Chondrocyte (in vitro differentiated cells): ENCODE measurements at regions not wholly inside any gene's neighbourhood (a gene's known extent, or its start where the extent isn't known, plus 50 kb on each side); places are given as distances from the start of the nearest gene placed in this dataset.

ENCODE experiments used
- DNase-seq: peaks from one replicate; pipeline ENCODE4 v3.0.0; 2021; ENCODE audit warnings: mixed read lengths, low spot score
- H3K27ac Mint-ChIP-seq: one replicate; pipeline ENCODE4 v1.8.0; 2021; ENCODE audit warnings: mild to moderate bottlenecking, moderate library complexity, mixed read lengths; ENCODE audit not compliant: unreplicated experiment
- H3K27me3 Mint-ChIP-seq: 2 replicates; pipeline ENCODE4 v1.8.0; 2021; ENCODE audit warnings: low read depth, mixed read lengths
- H3K36me3 Mint-ChIP-seq: 2 replicates; pipeline ENCODE4 v1.8.0; 2021; ENCODE audit warnings: low read depth, mixed read lengths
- H3K4me1 Mint-ChIP-seq: 2 replicates; pipeline ENCODE4 v1.8.0; 2021; ENCODE audit warnings: low read depth, mild to moderate bottlenecking, mixed read lengths
- H3K4me3 Mint-ChIP-seq: one replicate; pipeline ENCODE4 v1.8.0; 2021; ENCODE audit warnings: mild to moderate bottlenecking, moderate library complexity, mixed read lengths; ENCODE audit not compliant: unreplicated experiment
- H3K9me3 Mint-ChIP-seq: 2 replicates; pipeline ENCODE4 v1.8.0; 2021; ENCODE audit warnings: low read depth, mixed read lengths
- CTCF ChIP-seq: fragments of 200-600 bp; sonication (generic); IDR thresholded peaks from 2 replicates; pipeline ENCODE4 v1.5.0; 2021; ENCODE audit warnings: antibody characterized with exemption, mild to moderate bottlenecking, moderate library complexity

- H3K36me3 Mint-ChIP-seq = peaks cover 26% of the 10 kb centered on the region
- no peak for DNase-seq
- H3K4me3 Mint-ChIP-seq = no peak overlapping the region
- peak overlapping the region; percentile 92 for H3K27ac Mint-ChIP-seq
- H3K4me1 Mint-ChIP-seq = peaks cover 76% of the 10 kb centered on the region
- H3K9me3 Mint-ChIP-seq = no peaks in the 10 kb centered on the region
- H3K27me3 Mint-ChIP-seq = no peaks in the 10 kb centered on the region
- TF ChIP-seq CTCF = no peak
Measured at GRCh38 chr12:124383028-124383427, 88.1 kb downstream of the RFLNA start.

- Mint-ChIP-seq H3K9me3 (no peaks in the 10 kb centered on the region), H3K27ac (peak overlapping the region; percentile 92), H3K36me3 (peaks cover 32% of the 10 kb centered on the region), H3K27me3 (no peaks in the 10 kb centered on the region), H3K4me1 (peaks cover 75% of the 10 kb centered on the region), H3K4me3 (no peak overlapping the region)
- DNase-seq = no peak
- TF ChIP-seq CTCF = no peak
Measured at GRCh38 chr12:124381456-124382296, 86.8 kb downstream of the RFLNA start.

GRCh38 chr12:124380796-124381455 lies 86.0 kb downstream of the RFLNA start:
- no peak for TF ChIP-seq CTCF
- H3K27me3 Mint-ChIP-seq = no peaks in the 10 kb centered on the region
- H3K9me3 Mint-ChIP-seq = no peaks in the 10 kb centered on the region
- peak overlapping the region; percentile 92 for H3K27ac Mint-ChIP-seq
- no peak for DNase-seq
- no peak overlapping the region for H3K4me3 Mint-ChIP-seq
- H3K36me3 Mint-ChIP-seq = peaks cover 35% of the 10 kb centered on the region
- peaks cover 69% of the 10 kb centered on the region for H3K4me1 Mint-ChIP-seq

GRCh38 chr12:124379938-124380754 lies 85.3 kb downstream of the RFLNA start:
- no peak for DNase-seq

More at GRCh38 chr12:124379938-124380754, 85.3 kb downstream of the RFLNA start:
- H3K36me3 Mint-ChIP-seq = peaks cover 39% of the 10 kb centered on the region
- no peaks in the 10 kb centered on the region for H3K27me3 Mint-ChIP-seq
- H3K4me1 Mint-ChIP-seq = peaks cover 62% of the 10 kb centered on the region
- H3K4me3 Mint-ChIP-seq = no peak overlapping the region
- H3K27ac Mint-ChIP-seq = peak overlapping the region; percentile 92
- H3K9me3 Mint-ChIP-seq = no peaks in the 10 kb centered on the region
- TF ChIP-seq CTCF = peak; percentile 79
